Skin of body (tissue), 1 donor: ENCODE measurements at regions not wholly inside any gene's neighbourhood (a gene's known extent, or its start where the extent isn't known, plus 50 kb on each side); places are given as distances from the start of the nearest gene placed in this dataset.

ENCODE experiments used
- DNase-seq: peaks from one replicate; lab custom pipeline; 2025; lab: John Stamatoyannopoulos, UW

GRCh38 chr14:26990946-26991345, 393.1 kb upstream of the NOVA1 start:
- no peak for DNase-seq

GRCh38 chr14:26992403-26993115, 394.7 kb upstream of the NOVA1 start:
- no peak for DNase-seq

- peak; percentile 15 for DNase-seq
Measured at GRCh38 chr14:26993556-26993955, 395.7 kb upstream of the NOVA1 start.

GRCh38 chr14:26995301-26995700, 397.5 kb upstream of the NOVA1 start:
- DNase-seq: no peak

DNA sequence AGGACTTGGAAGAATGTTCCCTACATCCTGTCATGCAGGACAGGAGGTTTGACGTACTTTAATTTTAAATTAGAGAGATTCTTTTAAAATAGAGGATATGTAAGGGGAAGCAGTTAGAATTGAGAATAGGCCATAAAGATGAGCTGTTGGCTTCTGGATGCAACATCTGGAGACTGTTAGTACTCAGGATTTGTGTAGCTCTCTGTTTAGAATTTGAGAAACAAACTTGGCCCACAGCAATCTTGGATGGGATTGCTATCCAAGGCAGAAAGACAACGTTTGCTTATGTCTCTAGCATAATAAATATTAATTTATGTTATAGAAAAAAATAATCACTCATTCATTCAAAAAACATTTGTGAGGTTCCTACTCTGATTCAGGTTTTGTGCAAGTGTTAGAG, 398.4 kb upstream of the NOVA1 start:
- DNase-seq: peak; percentile 94

DNA sequence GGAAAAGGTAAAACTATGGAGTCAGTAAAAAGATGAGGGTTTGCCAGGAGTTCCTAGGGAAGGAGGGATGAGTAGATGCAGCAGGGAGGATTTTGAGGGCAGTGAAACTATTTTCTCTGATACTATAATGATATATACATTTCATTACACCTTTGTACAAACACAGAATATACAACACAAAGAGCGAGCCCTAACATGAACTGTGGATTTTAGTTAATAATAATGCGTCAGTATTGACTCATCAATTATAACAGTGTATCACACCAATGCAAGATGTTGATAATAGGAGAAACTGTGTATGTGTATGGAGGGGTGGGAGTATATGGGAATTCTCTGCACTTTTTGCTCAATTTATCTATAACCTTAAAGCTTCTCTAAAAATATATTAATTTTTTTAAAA, 404.3 kb upstream of the NOVA1 start:
- no peak for DNase-seq

- no peak for DNase-seq
Measured at GRCh38 chr14:27006570-27006969, 408.7 kb upstream of the NOVA1 start.

- no peak for DNase-seq
Measured at GRCh38 chr14:27008187-27008586, 410.4 kb upstream of the NOVA1 start.

- no peak for DNase-seq
Measured at GRCh38 chr14:27012641-27013040, 414.8 kb upstream of the NOVA1 start.

GRCh38 chr14:27013678-27014077, 415.8 kb upstream of the NOVA1 start:
- no peak for DNase-seq

DNA sequence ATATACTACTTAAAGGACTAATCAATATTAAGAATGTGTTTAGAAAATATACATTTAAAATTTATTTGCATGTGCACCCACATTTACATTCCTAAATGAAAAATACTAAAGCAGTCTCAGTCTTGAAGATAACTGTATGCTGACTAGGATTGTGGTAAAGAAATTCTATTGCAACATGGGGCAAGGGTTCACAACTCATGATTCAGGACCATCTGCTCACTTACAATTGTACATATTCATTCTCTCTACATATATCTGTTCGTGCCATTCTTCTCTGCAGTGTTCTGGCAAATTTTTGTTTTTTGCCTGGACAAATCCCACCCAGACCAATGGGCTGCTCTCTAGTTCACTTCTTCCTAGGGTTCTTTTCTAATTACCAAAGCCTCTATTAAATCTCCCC, 417.2 kb upstream of the NOVA1 start:
- DNase-seq: no peak

DNA sequence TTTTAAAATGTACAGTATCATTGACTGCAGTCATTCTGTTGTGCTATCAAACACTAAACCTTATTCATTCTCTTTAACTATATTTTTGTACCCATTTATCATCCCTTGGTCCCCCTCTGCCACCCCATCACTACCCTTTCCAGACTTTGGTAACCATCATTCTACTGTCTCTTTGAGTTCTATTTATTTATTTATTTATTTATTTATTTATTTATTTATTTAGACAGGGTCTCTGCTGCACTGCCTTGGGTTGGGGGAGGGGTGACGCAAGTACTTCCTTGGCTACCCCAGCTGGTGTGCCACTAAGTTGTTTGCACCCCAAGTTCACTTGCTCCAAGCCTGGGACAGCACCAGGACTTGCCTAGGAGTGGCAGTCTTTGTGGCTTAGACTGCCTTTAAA, 427.8 kb upstream of the NOVA1 start:
- no peak for DNase-seq

DNA sequence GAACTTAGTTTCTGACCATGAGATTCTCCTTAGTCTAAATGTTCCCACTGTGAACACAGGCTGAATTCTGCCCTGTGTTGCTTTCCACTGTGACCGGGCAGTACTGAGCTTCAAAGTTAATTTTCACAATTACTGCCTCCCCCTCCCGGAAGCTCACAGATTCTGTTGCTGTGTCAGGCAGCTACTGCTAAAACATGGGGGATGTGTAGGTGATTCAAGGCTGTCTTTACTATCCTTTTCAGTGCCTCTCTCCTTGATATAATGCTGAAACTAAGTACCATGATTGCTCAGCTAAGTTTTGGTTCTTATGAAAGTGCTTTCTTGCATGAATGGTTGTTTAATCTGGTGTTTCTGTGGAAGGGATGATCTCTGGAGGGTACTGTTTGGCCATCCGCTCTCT, 428.3 kb upstream of the NOVA1 start:
- DNase-seq: no peak

DNA sequence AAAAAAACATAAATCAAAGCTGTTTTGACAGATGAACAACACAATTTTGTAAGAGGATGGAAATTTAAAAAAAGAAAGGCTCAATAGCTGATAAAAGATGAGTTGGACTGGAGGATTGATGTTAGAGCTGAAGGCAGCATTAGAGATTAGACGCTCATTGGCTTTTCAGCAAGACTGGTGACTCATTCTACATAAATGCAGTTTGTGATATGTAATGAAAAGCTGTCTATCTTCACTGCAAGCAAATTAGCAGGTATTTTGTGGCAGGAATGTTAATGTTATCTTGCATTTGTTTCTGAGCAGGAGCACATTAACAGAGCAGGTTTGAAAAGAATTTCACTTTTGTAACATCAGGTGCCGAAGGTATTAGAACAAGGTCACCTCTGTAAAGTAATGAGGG, 442.7 kb upstream of the NOVA1 start:
- DNase-seq: no peak

DNA sequence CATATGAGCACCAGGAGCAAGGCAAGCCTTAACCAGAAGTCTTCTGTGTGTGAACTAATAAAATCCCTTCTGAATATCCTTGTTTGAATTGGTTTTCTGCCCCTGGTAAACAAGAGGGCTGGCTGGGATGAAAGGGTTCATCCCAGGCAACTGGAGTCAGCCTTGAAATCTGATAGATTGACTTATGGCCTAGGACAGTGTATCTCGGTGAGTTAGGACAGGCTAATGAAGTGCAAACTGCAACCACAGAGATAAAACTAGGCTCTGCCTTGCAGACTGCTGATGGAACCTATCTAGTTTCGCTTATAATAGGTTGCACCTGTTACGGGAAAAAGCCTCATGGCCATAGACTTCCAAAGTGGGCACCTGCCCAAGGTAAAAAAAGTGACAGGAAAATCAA, 451.9 kb upstream of the NOVA1 start:
- no peak for DNase-seq

DNA sequence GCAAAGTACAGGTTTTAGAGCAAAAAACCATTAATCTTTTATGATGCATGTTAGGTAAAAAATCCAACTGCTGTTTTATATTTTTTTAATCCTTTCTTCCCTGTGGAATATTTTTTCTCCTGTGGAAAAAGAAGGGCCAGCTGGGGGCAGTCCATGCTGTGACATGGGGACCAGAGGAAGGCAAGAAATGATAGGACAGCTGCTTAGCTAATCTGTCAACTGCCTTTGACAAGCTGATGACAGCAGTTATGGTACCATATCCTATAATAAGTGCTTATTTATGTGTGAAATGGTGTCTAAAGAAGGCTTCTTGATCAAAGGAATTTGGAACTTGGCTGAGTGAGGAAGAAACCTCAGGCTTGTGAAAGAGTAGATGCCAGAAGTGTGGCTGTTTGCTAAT, 452.4 kb upstream of the NOVA1 start:
- DNase-seq: no peak

DNA sequence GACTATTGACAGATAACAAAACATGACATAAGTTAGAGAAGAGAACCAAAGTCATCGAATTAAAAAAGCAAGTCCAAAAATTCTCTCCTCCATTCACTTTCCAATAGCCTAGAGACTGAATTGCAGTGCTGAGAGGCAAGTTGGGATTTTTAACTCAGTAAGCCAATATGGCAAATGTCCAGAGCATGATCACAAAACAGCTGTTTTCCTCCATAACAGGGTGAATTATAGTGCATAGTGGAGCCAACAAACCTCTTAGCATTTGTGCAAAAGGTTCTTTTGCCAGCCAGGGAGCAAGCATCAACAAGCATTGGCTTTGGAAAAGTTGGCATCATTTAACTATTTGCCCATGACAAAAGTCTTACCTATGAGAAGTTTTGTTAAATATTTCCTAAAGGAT, 458.8 kb upstream of the NOVA1 start:
- DNase-seq: peak; percentile 42

- no peak for DNase-seq
Measured at GRCh38 chr14:27061299-27061698, 463.5 kb upstream of the NOVA1 start.

- DNase-seq: no peak
Measured at GRCh38 chr14:27063959-27064358, 466.1 kb upstream of the NOVA1 start.

GRCh38 chr14:27065886-27066285, 468.1 kb upstream of the NOVA1 start:
- no peak for DNase-seq

- no peak for DNase-seq
Measured at GRCh38 chr14:27067961-27068360, 470.1 kb upstream of the NOVA1 start.

DNA sequence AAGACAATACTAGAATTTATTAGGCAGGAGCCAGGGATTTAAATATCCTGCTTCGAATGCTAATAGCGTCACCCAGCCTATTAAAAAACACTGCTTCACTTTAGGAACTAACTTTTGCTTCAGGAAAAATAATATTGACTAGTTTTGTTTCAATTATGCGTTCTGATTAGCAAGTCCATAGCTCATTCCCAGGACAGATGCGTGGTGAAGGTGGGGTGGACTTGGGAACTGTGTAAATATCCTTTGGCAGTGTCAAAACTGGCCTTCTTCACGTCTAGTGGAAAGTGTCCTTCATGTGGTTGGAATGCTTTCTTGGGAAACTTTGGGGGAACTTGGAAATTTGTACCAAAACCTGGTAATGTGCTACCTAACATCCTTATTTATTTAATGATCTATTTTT, 474.8 kb upstream of the NOVA1 start:
- no peak for DNase-seq

DNA sequence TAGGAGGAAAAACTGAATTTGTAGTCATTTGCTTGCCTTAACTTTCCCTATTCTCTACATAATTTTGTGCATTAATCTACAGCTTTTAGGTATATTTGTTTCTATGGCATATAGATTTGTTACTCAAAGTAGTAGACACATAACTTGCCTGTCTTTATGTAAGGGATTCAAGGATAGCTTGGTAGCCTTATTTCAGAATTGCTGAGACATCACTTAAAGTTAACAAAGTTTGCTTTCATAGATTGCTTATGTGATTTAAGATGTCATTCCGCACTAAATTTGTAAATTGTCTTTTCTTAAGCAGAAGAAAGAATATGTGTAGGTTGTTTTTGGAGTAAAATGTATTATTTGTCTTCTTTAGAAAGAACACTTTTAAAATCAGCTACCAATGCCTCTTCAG, 477.7 kb upstream of the NOVA1 start:
- DNase-seq: no peak

GRCh38 chr14:27077214-27077613, 479.4 kb upstream of the NOVA1 start:
- DNase-seq: no peak
